ENCODE measurements at regions not wholly inside any gene's neighbourhood (a gene's known extent, or its start where the extent isn't known, plus 50 kb on each side); places are given as distances from the start of the nearest gene placed in this dataset.

DNA sequence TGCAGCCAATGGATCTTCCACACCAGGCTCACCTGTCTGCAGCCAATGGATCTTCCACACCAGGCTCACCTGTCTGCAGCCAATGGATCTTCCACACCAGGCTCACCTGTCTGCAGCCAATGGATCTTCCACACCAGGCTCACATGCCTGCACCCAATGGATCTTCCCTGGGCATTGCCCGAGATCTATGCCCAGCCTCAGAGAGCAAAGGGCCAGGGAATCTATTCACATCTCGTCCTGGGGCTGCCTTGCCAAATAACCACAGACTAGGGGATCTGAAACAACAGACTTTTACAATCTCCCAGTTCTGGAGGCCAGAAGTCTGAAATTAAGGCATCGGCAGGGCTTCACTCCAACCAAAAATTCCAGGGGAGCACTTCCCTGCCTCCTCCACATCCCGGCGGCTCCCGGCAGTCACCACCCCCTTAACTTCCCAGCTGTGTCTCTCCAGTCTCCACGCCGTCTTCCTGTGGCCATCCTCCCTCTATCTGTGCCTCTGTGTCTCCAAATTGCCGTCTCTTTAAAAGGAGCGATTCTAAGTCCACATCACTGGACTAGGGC, 92.4 kb upstream of the PPP2R2D start:
- TF ChIP-seq, protein P1, sequence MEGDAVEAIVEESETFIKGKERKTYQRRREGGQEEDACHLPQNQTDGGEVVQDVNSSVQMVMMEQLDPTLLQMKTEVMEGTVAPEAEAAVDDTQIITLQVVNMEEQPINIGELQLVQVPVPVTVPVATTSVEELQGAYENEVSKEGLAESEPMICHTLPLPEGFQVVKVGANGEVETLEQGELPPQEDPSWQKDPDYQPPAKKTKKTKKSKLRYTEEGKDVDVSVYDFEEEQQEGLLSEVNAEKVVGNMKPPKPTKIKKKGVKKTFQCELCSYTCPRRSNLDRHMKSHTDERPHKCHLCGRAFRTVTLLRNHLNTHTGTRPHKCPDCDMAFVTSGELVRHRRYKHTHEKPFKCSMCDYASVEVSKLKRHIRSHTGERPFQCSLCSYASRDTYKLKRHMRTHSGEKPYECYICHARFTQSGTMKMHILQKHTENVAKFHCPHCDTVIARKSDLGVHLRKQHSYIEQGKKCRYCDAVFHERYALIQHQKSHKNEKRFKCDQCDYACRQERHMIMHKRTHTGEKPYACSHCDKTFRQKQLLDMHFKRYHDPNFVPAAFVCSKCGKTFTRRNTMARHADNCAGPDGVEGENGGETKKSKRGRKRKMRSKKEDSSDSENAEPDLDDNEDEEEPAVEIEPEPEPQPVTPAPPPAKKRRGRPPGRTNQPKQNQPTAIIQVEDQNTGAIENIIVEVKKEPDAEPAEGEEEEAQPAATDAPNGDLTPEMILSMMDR (IDR thresholded peaks at IDR 0.05), result no peak

GRCh38 chr10:131810036-131810804, 90.6 kb upstream of the PPP2R2D start:
- TF ChIP-seq, protein P1 (IDR thresholded peaks at IDR 0.05), result no peak

DNA sequence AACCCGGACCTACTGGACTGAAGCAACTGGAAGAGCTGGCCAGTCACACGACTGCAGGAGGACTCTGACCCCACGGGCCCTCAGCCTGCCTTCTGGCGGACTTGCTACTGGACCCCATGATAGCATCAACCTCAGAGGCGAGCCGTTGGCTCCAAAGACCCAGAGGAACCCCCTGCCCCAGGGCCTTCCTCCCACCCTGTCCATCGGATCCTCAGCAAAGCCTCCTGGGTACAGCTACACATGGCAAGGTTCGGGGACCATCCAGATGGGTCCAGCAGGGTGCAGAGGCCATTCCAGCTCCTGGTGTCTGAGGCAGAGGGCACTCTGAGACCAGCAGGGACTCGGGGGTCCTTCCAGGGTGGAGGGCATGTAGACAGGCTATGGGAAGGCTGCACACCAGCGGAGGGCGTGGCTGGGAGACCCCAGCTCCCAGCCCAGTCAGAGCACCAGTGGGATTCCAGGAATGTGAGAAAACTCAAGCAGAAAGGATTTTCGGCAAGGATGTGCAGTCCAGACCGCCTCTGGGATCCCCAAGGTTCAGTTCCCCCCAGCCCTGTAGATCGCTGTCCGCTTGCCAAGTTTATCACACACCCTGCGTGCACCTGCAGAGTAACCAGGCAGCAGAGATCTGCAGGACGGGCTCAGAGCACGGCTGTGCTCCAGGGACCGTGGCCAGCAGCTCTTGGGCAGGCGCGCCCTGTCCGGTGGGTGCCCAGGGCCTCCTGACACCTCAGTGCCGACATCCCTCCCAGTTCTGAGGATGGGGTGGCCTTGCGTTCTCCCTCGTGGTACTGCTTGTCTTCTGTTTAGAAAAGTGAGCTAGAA, 89.8 kb upstream of the PPP2R2D start:
- TF ChIP-seq, protein P1 (IDR thresholded peaks at IDR 0.05), result no peak

- TF ChIP-seq, protein P1 (IDR thresholded peaks at IDR 0.05), result no peak
Measured at GRCh38 chr10:131811630-131812403, 89.0 kb upstream of the PPP2R2D start.

GRCh38 chr10:131812736-131813604, 87.8 kb upstream of the PPP2R2D start:
- TF ChIP-seq, protein P1 (IDR thresholded peaks at IDR 0.05), result no peak

- TF ChIP-seq, protein P1 (IDR thresholded peaks at IDR 0.05), result no peak
Measured at GRCh38 chr10:131814567-131815265, 86.1 kb upstream of the PPP2R2D start.

Measured in LNCAP (cell line).